B cell (primary cell): ENCODE measurements at regions not wholly inside any gene's neighbourhood (a gene's known extent, or its start where the extent isn't known, plus 50 kb on each side); places are given as distances from the start of the nearest gene placed in this dataset.

Experiments
- ATAC-seq: fragments of 200-7000 bp; cut with Tn5 transposase; one replicate; pipeline ENCODE4 v1.10.0; 2021; ENCODE audit warnings: low read depth, mild to moderate bottlenecking, moderate number of reproducible peaks, moderate library complexity
- CTCF ChIA-PET: fragments of 350-600 bp; sonication (Branson Sonifier 250); formaldehyde crosslinking; loops from one replicate; lab custom pipeline; 2021; ENCODE audit warnings: antibody characterized with exemption, inconsistent platforms; lab: Charles Lee
- POLR2A ChIA-PET: fragments of 350-600 bp; sonication (Branson Sonifier 250); formaldehyde crosslinking; loops from one replicate; lab custom pipeline; 2021; ENCODE audit warnings: antibody characterized with exemption; lab: Charles Lee
- DNase-seq: peaks from one replicate; pipeline ENCODE4 v3.0.0; 2013
- H2AFZ ChIP-seq: 2 replicates; pipeline ENCODE4 v1.6.1; 2012; ENCODE audit warnings: mild to moderate bottlenecking, low read depth, low read length; ENCODE audit not compliant: insufficient read depth, poor library complexity, severe bottlenecking
- H3K27ac ChIP-seq, 2 donors: 1 replicate in 1 of 2; 2 replicates in 1 of 2; pipeline ENCODE4 v1.5.1; 2012 to 2013; ENCODE audit warnings: low read length in 2 of 2, mild to moderate bottlenecking in 2 of 2, moderate library complexity in 1 of 2
- H3K27me3 ChIP-seq, 4 experiments: fragments of 200-600 bp in 1 of 4; sonication (generic) in 1 of 4; replicated peaks in 1 of 4; 1 replicate in 2 of 4; 2 replicates in 2 of 4; pipeline versions ENCODE4 v1.6.1 to v1.7.0; 2013 to 2016; ENCODE audit warnings: low read length in 3 of 4, mild to moderate bottlenecking in 2 of 4, mixed read lengths in 1 of 4, moderate library complexity in 1 of 4; ENCODE audit not compliant: insufficient read depth in 4 of 4, control insufficient read depth in 3 of 4; ENCODE audit errors: control extremely low read depth in 1 of 4
- H3K36me3 ChIP-seq, 2 experiments: replicated peaks in 1 of 2; 1 replicate in 1 of 2; 2 replicates in 1 of 2; pipeline versions ENCODE4 v1.6.1 to v1.7.1; 2013; ENCODE audit warnings: low read length in 1 of 2; ENCODE audit not compliant: insufficient read depth in 2 of 2, control insufficient read depth in 1 of 2; ENCODE audit errors: control extremely low read depth in 1 of 2, extremely low read depth in 1 of 2
- H3K4me1 ChIP-seq, 2 donors: fragments of 200-600 bp in 1 of 2; sonication (generic) in 1 of 2; 1 replicate in 1 of 2; 2 replicates in 1 of 2; pipeline versions ENCODE4 v1.5.1 to v1.6.1; 2013 to 2017; ENCODE audit warnings: low read length in 2 of 2; ENCODE audit not compliant: control insufficient read depth in 2 of 2, insufficient read depth in 2 of 2
- H3K4me2 ChIP-seq: replicated peaks from 2 replicates; pipeline ENCODE3; 2012; ENCODE audit warnings: mild to moderate bottlenecking, low read depth, low read length; ENCODE audit not compliant: poor library complexity, severe bottlenecking
- H3K4me3 ChIP-seq, 5 experiments: fragments of 200-600 bp in 1 of 5; sonication (generic) in 1 of 5; 1 replicate in 3 of 5; 2 replicates in 2 of 5; pipeline versions ENCODE4 v1.5.1 to v1.7.0; 2011 to 2016; ENCODE audit warnings: low read length in 4 of 5, mild to moderate bottlenecking in 4 of 5, low read depth in 2 of 5, control low read depth in 1 of 5, moderate library complexity in 1 of 5; ENCODE audit not compliant: insufficient read depth in 1 of 5; ENCODE audit errors: control extremely low read depth in 1 of 5, extremely low read depth in 1 of 5
- H3K79me2 ChIP-seq: fragments of 200-600 bp; sonication (generic); one replicate; pipeline ENCODE4 v1.6.0; 2016; ENCODE audit warnings: low read length; ENCODE audit not compliant: control insufficient read depth, insufficient read depth
- H3K9ac ChIP-seq: fragments of 200-600 bp; sonication (generic); 2 replicates; pipeline ENCODE4 v1.6.1; 2017; ENCODE audit warnings: mild to moderate bottlenecking, low read length, moderate library complexity
- H3K9me3 ChIP-seq, 3 donors: one replicate each; pipeline versions ENCODE4 v1.6.1 to v1.7.1; 2013; ENCODE audit warnings: low read length in 2 of 3; ENCODE audit not compliant: control insufficient read depth in 2 of 3, insufficient read depth in 1 of 3; ENCODE audit errors: control extremely low read depth in 1 of 3
- H4K20me1 ChIP-seq: 2 replicates; pipeline ENCODE4 v1.6.0; 2012; ENCODE audit warnings: mild to moderate bottlenecking, low read length; ENCODE audit not compliant: insufficient read depth, control insufficient read depth, poor library complexity, severe bottlenecking
- H3K27ac Mint-ChIP-seq: one replicate; pipeline ENCODE4 v1.8.0; 2021; ENCODE audit warnings: mixed read lengths
- H3K27me3 Mint-ChIP-seq: one replicate; pipeline ENCODE4 v1.8.0; 2021; ENCODE audit warnings: mixed read lengths
- H3K4me1 Mint-ChIP-seq: one replicate; pipeline ENCODE4 v1.8.0; 2021; ENCODE audit warnings: mixed read lengths
- H3K4me3 Mint-ChIP-seq: one replicate; pipeline ENCODE4 v1.8.0; 2021; ENCODE audit warnings: mixed read lengths
- H3K9me3 Mint-ChIP-seq: one replicate; pipeline ENCODE4 v1.8.0; 2022; ENCODE audit warnings: mixed read lengths; ENCODE audit not compliant: insufficient read depth
- EZH2 ChIP-seq: IDR thresholded peaks from 2 replicates; pipeline ENCODE4 v1.6.1; 2012; ENCODE audit warnings: borderline replicate concordance, low read depth, mild to moderate bottlenecking, moderate library complexity, low read length; ENCODE audit not compliant: insufficient read depth, poor library complexity, severe bottlenecking
- WGBS: methylation state at CpG from one replicate; pipeline ENCODE4 v1.1.5; 2013; ENCODE audit warnings: missing lambda C conversion rate; ENCODE audit not compliant: insufficient coverage; 5-methylcytosine and 5-hydroxymethylcytosine counted together
- intact Hi-C: fragments of 100-400 bp; cut with micrococcal nuclease; formaldehyde crosslinking; loops from one replicate; pipeline ENCODE4 v1.10.0; 2022
- TF ChIP-seq, protein P1 (sequence below): fragments of 200-600 bp; IDR thresholded peaks from one replicate; pipeline ENCODE4 v1.8.0; 2022; ENCODE audit warnings: antibody characterized with exemption, mild to moderate bottlenecking

DNA sequence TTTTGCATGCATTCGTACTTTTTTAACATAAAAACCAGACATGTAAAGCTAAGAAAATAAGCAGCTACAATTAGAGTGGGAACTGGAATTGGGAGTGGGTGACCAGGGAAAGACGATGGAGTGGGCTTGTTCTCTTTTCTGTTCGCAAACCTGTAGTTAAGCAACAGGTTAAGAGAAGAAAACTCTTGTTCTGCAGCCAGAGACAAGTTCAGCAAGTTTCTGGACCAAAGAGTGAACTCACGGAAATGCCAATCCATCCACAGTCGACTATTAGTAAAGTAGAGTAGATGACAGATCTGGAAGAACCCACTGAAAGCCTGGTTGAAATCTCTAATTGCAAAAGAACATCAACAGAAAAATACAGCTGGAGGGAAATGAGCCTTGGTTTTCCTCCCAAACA lies 197.8 kb downstream of the TFAP2A start:
- Histone ChIP-seq H3K27ac (no peak overlapping the region), H3K36me3 (no peaks in the 10 kb centered on the region), H2AFZ (no peak overlapping the region), H3K4me3 (no peak overlapping the region), H3K9ac (no peak overlapping the region), H3K27me3 (no peaks in the 10 kb centered on the region), H4K20me1 (no peaks in the 10 kb centered on the region), H3K4me1 (no peaks in the 10 kb centered on the region), H3K79me2 (no peaks in the 10 kb centered on the region), H3K9me3 (peaks cover 0 to 3% (median 0%) of the 10 kb centered on the region in 3 donors), H3K4me2 (no peak overlapping the region)
- TF ChIP-seq EZH2, result no peak
- TF ChIP-seq, protein P1, sequence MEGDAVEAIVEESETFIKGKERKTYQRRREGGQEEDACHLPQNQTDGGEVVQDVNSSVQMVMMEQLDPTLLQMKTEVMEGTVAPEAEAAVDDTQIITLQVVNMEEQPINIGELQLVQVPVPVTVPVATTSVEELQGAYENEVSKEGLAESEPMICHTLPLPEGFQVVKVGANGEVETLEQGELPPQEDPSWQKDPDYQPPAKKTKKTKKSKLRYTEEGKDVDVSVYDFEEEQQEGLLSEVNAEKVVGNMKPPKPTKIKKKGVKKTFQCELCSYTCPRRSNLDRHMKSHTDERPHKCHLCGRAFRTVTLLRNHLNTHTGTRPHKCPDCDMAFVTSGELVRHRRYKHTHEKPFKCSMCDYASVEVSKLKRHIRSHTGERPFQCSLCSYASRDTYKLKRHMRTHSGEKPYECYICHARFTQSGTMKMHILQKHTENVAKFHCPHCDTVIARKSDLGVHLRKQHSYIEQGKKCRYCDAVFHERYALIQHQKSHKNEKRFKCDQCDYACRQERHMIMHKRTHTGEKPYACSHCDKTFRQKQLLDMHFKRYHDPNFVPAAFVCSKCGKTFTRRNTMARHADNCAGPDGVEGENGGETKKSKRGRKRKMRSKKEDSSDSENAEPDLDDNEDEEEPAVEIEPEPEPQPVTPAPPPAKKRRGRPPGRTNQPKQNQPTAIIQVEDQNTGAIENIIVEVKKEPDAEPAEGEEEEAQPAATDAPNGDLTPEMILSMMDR, result no peak
- H3K9me3 Mint-ChIP-seq, result no peaks in the 10 kb centered on the region
- H3K27ac Mint-ChIP-seq, result no peak overlapping the region
- ATAC-seq (no peak), DNase-seq (no peak)
- ChIA-PET CTCF (no interaction called here), POLR2A (no interaction called here)
- no peak overlapping the region for H3K4me3 Mint-ChIP-seq
- H3K27me3 Mint-ChIP-seq, result peaks cover 5% of the 10 kb centered on the region
- intact Hi-C loops, result no loop called here
- 93% methylated on average over 2 of the region's 5 CpGs for WGBS
- no peaks in the 10 kb centered on the region for H3K4me1 Mint-ChIP-seq

DNA sequence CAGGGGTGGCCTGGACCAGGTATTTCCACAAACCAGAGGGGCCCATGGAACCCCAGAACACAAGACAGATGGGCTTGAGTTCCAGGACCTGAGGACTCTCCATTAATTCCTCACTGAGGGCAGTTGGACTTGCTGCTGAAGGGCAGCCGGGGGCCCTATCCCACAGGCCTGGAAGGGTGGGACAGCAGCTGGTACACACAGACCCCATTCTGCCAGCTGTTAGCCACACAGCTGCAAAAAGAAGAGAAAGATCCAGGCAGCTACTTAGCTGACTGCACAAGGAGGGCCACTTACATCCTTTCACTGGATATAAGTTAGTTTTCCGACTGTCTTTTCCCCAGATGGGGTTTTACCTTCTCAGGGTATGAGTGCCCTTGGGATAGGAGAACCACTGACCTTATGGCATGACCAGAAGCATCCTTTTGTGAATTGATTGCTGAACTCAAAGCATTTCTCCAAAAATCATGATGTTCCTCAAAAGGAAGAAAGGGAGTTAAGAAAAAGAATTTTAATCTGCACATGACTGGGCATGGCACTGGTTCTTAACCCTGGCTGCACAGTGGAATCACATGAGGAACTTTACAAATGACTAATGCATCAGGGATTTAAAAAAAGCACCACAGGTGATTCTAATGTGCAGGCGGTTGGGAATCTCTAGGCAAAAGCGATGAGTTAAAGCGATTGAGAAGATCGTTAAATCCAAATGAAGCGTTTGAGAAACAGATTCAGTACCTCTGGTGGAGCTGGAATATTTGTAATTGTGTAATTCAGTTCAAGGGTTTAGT lies 199.4 kb downstream of the TFAP2A start:
- DNase-seq (no peak), ATAC-seq (no peak)
- WGBS, result 91% methylated on average over 6 of the region's 7 CpGs
- Mint-ChIP-seq H3K4me3 (no peak overlapping the region), H3K27me3 (peaks cover 5% of the 10 kb centered on the region), H3K27ac (no peak overlapping the region), H3K4me1 (no peaks in the 10 kb centered on the region), H3K9me3 (no peaks in the 10 kb centered on the region)
- H3K79me2 ChIP-seq, result no peaks in the 10 kb centered on the region
- H3K9ac ChIP-seq, result no peak overlapping the region
- H3K36me3 ChIP-seq, result no peaks in the 10 kb centered on the region
- intact Hi-C loops, result no loop called here
- ChIA-PET POLR2A (no interaction called here), CTCF (no interaction called here)
- no peaks in the 10 kb centered on the region for H4K20me1 ChIP-seq
- no peak overlapping the region for H3K4me3 ChIP-seq
- H3K4me2 ChIP-seq, result no peak overlapping the region
- H2AFZ ChIP-seq, result no peak overlapping the region
- H3K9me3 ChIP-seq, result peaks cover 0 to 3% (median 0%) of the 10 kb centered on the region in 3 donors
- H3K27me3 ChIP-seq, result no peaks in the 10 kb centered on the region
- TF ChIP-seq, protein P1, result no peak
- TF ChIP-seq EZH2, result no peak
- H3K27ac ChIP-seq, result no peak overlapping the region
- H3K4me1 ChIP-seq, result no peaks in the 10 kb centered on the region
